ENCODE measurements at regions not wholly inside any gene's neighbourhood (a gene's known extent, or its start where the extent isn't known, plus 50 kb on each side); places are given as distances from the start of the nearest gene placed in this dataset.

DNA sequence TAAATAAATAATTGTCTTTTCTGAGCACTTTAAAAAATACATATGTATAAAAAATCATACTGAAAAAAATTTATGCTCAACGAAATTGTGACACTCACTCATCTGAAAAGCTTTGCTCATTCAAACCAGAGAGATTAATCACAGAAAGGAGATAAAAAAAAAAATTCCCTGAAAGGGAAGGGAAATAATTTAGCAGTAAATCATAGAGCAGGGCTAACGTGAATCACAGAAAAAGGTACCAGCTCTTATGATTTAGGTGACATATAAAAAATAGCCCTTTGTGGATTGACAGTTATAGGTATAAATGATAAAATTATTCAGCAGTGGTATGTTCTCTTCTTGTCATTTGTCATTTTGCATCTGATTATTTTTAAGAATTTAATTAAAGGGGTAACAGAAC is 552.7 kb upstream of the TENM3 start:
- Histone ChIP-seq H3K9me3 (no peaks in the 10 kb centered on the region), H3K36me3 (no peaks in the 10 kb centered on the region), H3K27me3 (no peaks in the 10 kb centered on the region), H3K4me3 (no peak overlapping the region), H3K27ac (no peak overlapping the region), H3K4me1 (no peaks in the 10 kb centered on the region)
- no peak for DNase-seq
- in situ Hi-C loops (cut with MboI; ENCODE audit: low sequenced_read_pairs in 4 of 4) (no loop called here), intact Hi-C loops (cut with DNase I; ENCODE audit: low total_unique reads) (no loop called here)
- no peak for TF ChIP-seq POLR2A (IDR thresholded peaks at IDR 0.05)
- TF ChIP-seq, protein P1, sequence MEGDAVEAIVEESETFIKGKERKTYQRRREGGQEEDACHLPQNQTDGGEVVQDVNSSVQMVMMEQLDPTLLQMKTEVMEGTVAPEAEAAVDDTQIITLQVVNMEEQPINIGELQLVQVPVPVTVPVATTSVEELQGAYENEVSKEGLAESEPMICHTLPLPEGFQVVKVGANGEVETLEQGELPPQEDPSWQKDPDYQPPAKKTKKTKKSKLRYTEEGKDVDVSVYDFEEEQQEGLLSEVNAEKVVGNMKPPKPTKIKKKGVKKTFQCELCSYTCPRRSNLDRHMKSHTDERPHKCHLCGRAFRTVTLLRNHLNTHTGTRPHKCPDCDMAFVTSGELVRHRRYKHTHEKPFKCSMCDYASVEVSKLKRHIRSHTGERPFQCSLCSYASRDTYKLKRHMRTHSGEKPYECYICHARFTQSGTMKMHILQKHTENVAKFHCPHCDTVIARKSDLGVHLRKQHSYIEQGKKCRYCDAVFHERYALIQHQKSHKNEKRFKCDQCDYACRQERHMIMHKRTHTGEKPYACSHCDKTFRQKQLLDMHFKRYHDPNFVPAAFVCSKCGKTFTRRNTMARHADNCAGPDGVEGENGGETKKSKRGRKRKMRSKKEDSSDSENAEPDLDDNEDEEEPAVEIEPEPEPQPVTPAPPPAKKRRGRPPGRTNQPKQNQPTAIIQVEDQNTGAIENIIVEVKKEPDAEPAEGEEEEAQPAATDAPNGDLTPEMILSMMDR (IDR thresholded peaks at IDR 0.05 in 4 of 5, conservative IDR thresholded peaks at IDR 0.05 in 1 of 5), result no peak
- ATAC-seq, result no peak

DNA sequence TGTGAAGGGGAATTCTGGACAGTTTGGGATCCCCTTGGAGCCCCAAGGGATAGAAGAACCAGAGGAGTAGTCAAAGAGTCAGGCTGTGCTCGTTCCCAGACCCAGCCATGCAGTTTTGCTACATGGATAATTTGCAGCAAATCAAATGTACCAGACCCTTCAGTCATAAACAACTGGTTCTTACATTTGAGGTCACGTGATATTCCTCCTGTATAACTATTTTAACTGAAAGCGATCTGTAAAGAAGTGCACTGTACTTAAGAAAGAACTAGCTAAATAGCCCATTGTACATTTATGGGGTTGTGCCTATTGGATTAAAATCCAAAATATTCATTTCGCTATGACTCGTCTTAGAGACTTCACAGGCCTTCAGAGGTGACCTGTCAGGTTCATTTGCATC is 550.2 kb upstream of the TENM3 start:
- Histone ChIP-seq H3K27me3 (no peaks in the 10 kb centered on the region), H3K4me3 (no peak overlapping the region), H3K36me3 (no peaks in the 10 kb centered on the region), H3K4me1 (no peaks in the 10 kb centered on the region), H3K27ac (no peak overlapping the region), H3K9me3 (no peaks in the 10 kb centered on the region)
- DNase-seq (no peak), ATAC-seq (no peak)
- in situ Hi-C loops (cut with MboI; ENCODE audit: low sequenced_read_pairs in 4 of 4), result no loop called here
- TF ChIP-seq, protein P1 (IDR thresholded peaks at IDR 0.05 in 4 of 5, conservative IDR thresholded peaks at IDR 0.05 in 1 of 5), result no peak
- no peak for TF ChIP-seq POLR2A (IDR thresholded peaks at IDR 0.05)
- intact Hi-C loops (cut with DNase I; ENCODE audit: low total_unique reads), result no loop called here

DNA sequence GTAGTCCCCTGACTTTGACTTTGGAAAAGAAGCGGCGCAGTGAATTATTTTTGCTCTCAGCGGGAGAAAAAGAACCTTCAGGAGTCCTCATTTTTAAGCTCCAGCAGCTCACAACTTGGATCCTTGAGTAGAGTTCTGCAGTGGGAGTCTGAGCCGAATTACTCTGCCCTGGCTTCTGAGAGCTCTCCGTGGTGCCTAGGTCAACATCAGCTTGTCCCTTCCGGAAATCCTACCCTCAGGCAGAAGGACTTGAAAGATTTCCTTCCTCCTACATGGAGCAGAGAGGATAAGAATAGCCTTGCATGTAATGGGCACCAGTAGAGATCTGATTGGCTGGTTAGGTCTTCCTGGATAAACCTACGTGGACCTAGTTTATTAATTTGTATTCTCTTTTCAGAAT is 549.7 kb upstream of the TENM3 start:
- H3K27me3 ChIP-seq, result no peaks in the 10 kb centered on the region
- no peak for TF ChIP-seq POLR2A (IDR thresholded peaks at IDR 0.05)
- TF ChIP-seq, protein P1 (IDR thresholded peaks at IDR 0.05 in 4 of 5, conservative IDR thresholded peaks at IDR 0.05 in 1 of 5), result no peak
- no peaks in the 10 kb centered on the region for H3K9me3 ChIP-seq
- no peak overlapping the region for H3K4me3 ChIP-seq
- in situ Hi-C loops (cut with MboI; ENCODE audit: low sequenced_read_pairs in 4 of 4) (no loop called here), intact Hi-C loops (cut with DNase I; ENCODE audit: low total_unique reads) (no loop called here)
- no peak for DNase-seq
- H3K27ac ChIP-seq, result no peak overlapping the region
- H3K4me1 ChIP-seq, result no peaks in the 10 kb centered on the region
- H3K36me3 ChIP-seq, result no peaks in the 10 kb centered on the region
- no peak for ATAC-seq

DNA sequence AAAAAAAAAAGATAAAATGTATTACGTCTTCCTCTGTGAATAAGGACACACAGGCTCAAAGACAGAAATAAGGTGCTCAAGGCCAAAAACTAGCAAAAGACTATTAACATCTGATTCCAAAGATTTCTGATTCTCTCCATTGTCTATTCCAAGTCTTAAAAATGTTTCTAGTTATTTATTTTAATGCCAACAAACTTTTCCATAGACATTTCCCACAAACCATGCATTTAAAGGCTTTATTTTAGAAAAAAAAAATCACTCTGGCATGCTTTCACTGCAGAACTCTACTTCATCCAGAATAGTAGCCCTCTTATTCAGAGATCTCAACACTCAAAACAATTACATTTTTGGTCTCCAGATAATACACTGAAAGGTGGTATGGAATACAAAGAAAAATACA is 545.0 kb upstream of the TENM3 start:
- TF ChIP-seq, protein P1 (IDR thresholded peaks at IDR 0.05 in 4 of 5, conservative IDR thresholded peaks at IDR 0.05 in 1 of 5), result no peak
- TF ChIP-seq POLR2A (IDR thresholded peaks at IDR 0.05), result no peak
- no peaks in the 10 kb centered on the region for H3K9me3 ChIP-seq
- ATAC-seq (no peak), DNase-seq (no peak)
- H3K27me3 ChIP-seq, result no peaks in the 10 kb centered on the region
- H3K4me3 ChIP-seq, result no peak overlapping the region
- no peak overlapping the region for H3K27ac ChIP-seq
- in situ Hi-C loops (cut with MboI; ENCODE audit: low sequenced_read_pairs in 4 of 4) (no loop called here), intact Hi-C loops (cut with DNase I; ENCODE audit: low total_unique reads) (no loop called here)
- H3K4me1 ChIP-seq, result no peaks in the 10 kb centered on the region
- H3K36me3 ChIP-seq, result no peaks in the 10 kb centered on the region

DNA sequence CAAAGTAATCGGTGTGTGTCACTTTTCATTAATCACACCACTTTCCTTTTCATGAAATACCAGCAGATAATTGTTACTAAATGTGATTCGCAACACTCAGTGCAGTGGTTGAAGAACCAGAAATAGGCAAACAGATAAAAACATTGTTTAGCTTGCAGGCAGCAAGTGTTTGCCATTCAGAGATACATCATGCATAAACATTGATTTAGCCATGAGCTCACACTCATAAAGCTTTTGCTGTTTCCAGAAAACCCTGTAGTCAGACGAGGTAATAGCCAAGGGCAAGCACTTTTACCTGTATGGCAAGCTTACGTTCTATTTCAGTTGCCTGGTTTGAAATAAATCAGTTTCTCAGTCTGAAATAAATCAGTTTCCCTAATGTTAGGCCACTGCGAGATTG is 542.0 kb upstream of the TENM3 start:
- in situ Hi-C loops (cut with MboI; ENCODE audit: low sequenced_read_pairs in 4 of 4) (no loop called here), intact Hi-C loops (cut with DNase I; ENCODE audit: low total_unique reads) (no loop called here)
- no peak for DNase-seq
- H3K9me3 ChIP-seq, result no peaks in the 10 kb centered on the region
- TF ChIP-seq, protein P1 (IDR thresholded peaks at IDR 0.05 in 4 of 5, conservative IDR thresholded peaks at IDR 0.05 in 1 of 5), result no peak
- no peak for TF ChIP-seq POLR2A (IDR thresholded peaks at IDR 0.05)
- ATAC-seq, result no peak
- no peak overlapping the region for H3K4me3 ChIP-seq
- no peaks in the 10 kb centered on the region for H3K36me3 ChIP-seq
- no peaks in the 10 kb centered on the region for H3K4me1 ChIP-seq
- no peak overlapping the region for H3K27ac ChIP-seq
- H3K27me3 ChIP-seq, result no peaks in the 10 kb centered on the region

Measured in gastrocnemius medialis (tissue), 4 donors.